AG10803 (cell line): ENCODE measurements at regions not wholly inside any gene's neighbourhood (a gene's known extent, or its start where the extent isn't known, plus 50 kb on each side); places are given as distances from the start of the nearest gene placed in this dataset.
A peak's percentile ranks its signal among the peaks of the same experiment; 100 is the strongest.

Source experiments
- DNase-seq: peaks from one replicate; pipeline ENCODE4 v3.0.0; 2010; ENCODE audit warnings: low read depth
- H3K4me3 ChIP-seq: 2 replicates; pipeline ENCODE4 v1.5.1; 2011; ENCODE audit warnings: mild to moderate bottlenecking, low read length, control low read depth
- TF ChIP-seq, protein P1 (sequence below): conservative IDR thresholded peaks from 2 replicates; pipeline ENCODE4 v1.5.1; 2011; ENCODE audit warnings: mild to moderate bottlenecking, low read length, control low read depth, inconsistent platforms

DNA sequence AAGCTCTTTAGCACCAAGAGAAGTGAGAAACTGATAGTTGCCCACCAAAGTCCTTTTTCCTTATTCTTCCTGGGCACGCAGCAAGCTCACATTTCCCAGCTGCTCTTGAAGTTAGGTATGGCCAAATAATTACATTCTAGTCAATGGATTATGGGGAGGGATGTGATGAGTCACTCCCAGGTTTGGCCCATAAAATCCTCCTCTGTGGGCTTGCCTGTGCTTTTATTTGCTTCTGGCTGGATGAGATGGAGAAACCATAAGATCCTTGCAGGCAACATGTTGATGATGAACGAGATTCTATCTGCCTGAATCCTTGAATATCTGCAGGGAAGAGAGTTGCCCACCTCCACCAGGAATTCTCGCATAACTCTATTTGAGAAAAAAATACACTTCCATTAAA, 568.3 kb upstream of the SALL1 start:
- DNase-seq, result no peak
- TF ChIP-seq, protein P1, sequence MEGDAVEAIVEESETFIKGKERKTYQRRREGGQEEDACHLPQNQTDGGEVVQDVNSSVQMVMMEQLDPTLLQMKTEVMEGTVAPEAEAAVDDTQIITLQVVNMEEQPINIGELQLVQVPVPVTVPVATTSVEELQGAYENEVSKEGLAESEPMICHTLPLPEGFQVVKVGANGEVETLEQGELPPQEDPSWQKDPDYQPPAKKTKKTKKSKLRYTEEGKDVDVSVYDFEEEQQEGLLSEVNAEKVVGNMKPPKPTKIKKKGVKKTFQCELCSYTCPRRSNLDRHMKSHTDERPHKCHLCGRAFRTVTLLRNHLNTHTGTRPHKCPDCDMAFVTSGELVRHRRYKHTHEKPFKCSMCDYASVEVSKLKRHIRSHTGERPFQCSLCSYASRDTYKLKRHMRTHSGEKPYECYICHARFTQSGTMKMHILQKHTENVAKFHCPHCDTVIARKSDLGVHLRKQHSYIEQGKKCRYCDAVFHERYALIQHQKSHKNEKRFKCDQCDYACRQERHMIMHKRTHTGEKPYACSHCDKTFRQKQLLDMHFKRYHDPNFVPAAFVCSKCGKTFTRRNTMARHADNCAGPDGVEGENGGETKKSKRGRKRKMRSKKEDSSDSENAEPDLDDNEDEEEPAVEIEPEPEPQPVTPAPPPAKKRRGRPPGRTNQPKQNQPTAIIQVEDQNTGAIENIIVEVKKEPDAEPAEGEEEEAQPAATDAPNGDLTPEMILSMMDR, result no peak
- H3K4me3 ChIP-seq, result no peak overlapping the region

DNA sequence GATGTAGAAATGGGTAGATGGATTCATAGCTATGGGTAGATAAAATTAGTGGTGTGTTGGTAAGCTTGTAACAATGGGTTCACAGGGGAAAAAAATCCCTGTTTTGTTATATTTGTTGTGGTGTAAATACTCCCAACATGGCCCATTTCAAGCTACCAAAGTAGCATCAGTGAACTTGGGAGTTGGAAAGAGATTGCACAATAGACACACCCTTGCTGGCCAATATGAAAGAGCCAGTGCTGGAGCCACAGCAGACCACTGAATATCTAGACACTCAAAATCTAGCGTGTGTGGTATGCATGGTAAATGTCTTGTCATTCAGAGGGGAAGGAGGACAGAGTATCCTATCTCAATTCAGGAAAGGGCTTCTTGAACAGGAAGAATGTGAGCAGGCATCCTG, 565.1 kb upstream of the SALL1 start:
- H3K4me3 ChIP-seq, result no peak overlapping the region

DNA sequence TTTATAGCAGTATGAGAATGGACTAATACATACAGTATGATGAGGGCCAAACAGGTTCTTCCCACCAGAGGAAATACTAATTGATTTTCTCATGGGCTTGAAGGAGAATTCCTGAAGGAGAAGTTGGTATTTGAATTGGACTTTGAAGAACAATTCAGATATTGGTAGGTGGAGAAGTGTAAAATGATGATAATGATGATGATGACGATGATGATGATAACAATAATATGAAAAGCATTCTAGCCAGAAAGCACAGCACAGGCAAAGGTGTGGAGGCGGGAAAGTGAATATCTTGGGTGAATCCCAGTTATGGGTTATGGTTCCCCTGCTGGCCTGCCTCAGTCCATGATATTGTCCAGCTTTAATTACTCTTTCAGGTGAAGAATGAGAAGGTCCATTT, 562.4 kb upstream of the SALL1 start:
- TF ChIP-seq, protein P1, result no peak
- DNase-seq, result no peak
- H3K4me3 ChIP-seq, result no peak overlapping the region

More for the DNA sequence above, 565.1 kb upstream of the SALL1 start:
- TF ChIP-seq, protein P1, result no peak
- DNase-seq, result no peak

DNA sequence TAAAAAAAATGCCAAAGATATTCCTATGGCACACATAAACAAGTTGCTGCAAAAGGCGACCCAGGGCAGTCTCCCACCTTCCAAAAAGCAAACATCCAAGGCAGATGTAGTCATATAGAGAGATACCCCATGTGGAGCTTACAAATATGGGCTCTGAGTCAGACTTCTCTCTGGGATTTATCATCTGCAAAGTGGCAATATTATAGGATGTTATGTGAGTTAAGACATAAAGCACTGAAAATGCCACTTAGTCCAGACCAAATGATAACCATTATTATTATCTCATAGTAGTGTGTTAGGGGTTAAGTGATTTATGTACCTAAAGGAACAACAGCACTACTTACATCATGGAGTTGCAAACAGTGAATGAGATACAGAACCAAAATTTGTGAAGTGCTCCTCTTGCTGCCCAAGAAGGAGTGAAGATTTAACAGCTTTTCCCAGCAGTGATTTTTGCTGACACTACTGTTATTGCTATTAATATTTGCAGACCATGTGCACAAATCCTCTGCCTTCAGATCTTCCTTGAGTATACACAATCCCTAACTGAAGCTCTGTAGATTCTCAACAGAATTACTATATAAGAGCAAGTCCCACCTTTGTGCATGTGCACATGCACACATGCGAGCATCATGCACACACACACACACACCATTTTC, 560.0 kb upstream of the SALL1 start:
- no peak for DNase-seq
- no peak overlapping the region for H3K4me3 ChIP-seq
- TF ChIP-seq, protein P1, result no peak

DNA sequence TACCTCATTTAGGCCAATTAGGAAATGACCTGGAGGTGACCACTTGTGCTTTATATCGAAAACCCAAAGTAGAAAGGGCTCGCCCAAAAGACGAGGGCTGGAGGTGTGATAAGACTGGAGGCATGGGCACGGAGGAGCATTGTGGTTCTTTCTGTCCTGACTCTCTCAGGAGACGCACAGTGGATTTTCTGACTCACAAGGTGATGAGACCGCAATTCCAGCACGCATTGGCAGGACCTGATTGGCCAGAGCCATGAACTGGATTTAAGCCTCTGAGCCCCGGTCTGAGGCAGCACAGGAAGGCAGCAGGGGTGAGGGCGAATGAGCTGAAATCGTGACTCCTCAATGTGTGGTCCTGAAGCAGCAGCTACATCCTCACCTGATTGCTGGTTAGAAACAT, 559.1 kb upstream of the SALL1 start:
- TF ChIP-seq, protein P1, result no peak
- no peak overlapping the region for H3K4me3 ChIP-seq
- DNase-seq, result no peak

DNA sequence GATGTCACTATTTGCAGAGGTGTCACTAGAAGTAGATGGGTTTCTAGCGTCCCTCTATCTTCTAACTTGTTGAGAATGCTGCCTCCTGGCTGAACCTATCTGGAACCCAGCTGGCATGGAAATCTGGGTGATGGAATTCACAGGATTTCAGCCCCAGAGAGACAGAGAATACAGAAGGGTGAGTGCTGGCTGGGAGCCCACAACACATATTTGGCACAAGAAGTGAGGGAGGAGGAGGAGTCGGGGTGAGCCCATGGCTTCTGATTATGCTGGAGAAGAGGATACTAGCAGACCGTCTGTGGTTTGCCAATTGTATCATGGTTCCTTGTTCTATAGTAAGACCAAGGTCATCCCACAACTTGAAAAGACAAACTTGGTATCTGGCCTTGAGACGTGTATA, 557.8 kb upstream of the SALL1 start:
- DNase-seq, result peak; percentile 12
- TF ChIP-seq, protein P1, result no peak
- H3K4me3 ChIP-seq, result no peak overlapping the region

DNA sequence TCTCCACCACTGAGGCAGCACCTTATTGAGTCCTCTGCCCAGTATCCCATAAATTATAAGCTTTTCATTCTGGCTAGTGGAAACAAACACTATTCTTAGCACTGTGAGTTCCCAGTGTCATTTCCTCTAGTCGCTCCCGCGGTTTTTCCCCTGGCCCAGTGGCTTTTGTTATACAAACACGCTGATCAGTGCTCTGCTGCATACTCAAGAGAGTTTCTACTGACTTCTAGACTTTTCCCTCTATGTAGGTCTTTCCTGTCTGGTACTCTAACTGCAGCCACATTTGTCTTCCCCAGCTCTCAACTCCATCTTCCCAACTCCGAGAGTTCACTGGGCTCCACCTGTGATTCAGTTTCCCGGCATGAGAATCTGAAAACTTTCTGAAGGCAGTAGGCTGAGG, 556.6 kb upstream of the SALL1 start:
- no peak overlapping the region for H3K4me3 ChIP-seq
- TF ChIP-seq, protein P1, result no peak
- DNase-seq, result no peak
